GM12873 (cell line): ENCODE measurements at regions not wholly inside any gene's neighbourhood (a gene's known extent, or its start where the extent isn't known, plus 50 kb on each side); places are given as distances from the start of the nearest gene placed in this dataset.

ENCODE experiments used
- TF ChIP-seq, protein P1 (sequence below): IDR thresholded peaks from 2 replicates; pipeline ENCODE4 v1.5.1; 2012; ENCODE audit warnings: low read depth, mild to moderate bottlenecking, moderate library complexity, low read length, control low read depth; ENCODE audit not compliant: insufficient read depth; ENCODE audit errors: missing control alignments

DNA sequence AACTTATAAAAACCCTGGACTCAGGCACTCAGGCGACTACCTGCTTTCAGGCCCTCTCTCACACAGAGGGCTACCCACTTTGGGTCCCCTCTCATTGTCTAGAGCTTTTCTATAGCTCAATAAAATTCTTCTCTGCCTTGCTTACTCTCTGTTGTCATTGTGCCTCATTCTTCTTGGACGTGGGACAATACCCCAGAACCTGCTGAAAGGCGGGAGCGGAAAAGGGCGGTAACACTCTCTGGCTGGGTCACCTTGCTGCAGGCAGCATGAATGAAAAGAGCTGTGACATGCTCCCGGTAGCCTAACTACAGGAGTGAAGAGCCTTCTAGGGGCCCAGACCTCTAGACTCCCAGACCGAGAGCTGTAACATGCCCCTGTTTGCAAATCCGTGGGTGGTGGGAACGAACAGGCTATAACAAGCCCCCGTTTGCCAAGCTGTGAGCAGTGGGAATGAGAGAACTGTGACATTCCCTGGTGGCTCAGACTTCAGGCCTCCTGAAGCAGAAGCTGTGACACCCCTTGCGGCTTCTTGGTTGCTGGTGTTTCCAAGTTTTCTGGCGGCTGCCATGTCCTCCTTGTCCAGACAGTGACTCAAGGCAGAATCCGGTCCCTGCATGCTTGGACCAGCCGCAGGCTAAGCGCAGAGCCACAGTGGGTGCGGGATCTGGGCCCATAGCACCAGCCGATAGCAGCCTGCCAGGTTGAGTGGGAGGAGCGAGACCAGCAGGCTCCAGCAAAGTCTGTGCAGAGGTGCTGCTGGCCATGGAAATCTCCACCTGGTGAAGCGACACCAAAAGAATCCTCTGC is 684.6 kb downstream of the ARAP2 start:
- TF ChIP-seq, protein P1, sequence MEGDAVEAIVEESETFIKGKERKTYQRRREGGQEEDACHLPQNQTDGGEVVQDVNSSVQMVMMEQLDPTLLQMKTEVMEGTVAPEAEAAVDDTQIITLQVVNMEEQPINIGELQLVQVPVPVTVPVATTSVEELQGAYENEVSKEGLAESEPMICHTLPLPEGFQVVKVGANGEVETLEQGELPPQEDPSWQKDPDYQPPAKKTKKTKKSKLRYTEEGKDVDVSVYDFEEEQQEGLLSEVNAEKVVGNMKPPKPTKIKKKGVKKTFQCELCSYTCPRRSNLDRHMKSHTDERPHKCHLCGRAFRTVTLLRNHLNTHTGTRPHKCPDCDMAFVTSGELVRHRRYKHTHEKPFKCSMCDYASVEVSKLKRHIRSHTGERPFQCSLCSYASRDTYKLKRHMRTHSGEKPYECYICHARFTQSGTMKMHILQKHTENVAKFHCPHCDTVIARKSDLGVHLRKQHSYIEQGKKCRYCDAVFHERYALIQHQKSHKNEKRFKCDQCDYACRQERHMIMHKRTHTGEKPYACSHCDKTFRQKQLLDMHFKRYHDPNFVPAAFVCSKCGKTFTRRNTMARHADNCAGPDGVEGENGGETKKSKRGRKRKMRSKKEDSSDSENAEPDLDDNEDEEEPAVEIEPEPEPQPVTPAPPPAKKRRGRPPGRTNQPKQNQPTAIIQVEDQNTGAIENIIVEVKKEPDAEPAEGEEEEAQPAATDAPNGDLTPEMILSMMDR: no peak

DNA sequence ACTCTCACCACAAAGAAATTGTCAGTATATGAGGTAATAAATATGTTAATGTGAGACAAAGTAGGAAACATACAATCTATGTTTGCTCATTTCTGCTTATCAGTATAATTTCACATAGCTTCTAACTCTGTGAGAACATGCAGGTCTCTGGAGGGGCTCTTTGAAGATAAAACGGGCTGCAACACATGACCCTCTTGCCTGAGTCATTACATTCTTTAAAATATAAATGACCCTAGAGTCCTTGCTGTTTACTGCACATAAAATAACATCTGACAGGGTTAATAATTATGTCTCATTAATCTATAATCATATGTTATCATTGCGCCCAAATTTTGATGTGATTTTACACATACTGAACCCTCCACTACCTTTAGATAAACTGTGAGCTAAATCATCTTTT is 681.5 kb downstream of the ARAP2 start:
- TF ChIP-seq, protein P1: no peak

DNA sequence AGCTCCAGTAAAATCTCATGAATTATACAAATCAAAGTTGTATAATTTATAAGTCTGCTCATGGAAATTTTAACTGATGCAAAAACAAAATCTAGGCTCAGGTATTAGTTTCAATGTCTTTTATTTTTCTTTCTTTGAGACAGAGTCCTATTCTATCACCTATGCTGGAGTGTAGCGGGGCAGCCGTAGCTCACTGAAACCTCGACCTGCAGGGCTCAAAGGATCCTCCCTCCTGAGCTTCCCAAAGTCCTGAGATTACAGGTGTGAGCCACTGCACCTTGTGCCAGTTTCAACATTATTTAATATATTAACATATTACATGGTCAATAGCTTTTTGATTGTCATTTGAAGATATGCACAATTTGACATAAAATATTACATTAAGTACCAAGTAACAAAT is 678.7 kb downstream of the ARAP2 start:
- TF ChIP-seq, protein P1: no peak

DNA sequence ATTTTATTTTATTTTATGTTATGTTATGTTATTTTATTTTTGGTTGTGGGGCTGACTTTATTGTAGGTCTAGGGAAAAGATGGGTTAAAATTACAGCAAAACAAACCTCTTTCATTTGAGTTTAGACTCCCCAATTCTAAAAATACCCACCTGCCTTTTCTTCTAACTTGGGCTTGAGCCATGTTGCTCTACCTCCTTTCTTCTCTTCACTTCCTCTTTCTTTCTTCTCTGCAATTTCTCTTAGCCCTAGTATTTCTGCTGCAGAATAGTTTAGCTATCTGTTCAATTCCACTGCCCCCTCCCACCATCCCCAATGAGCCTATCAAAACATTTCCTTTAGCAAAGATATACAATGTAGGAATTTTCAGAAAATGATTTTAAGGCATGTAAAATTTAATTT is 653.3 kb downstream of the ARAP2 start:
- TF ChIP-seq, protein P1: no peak

DNA sequence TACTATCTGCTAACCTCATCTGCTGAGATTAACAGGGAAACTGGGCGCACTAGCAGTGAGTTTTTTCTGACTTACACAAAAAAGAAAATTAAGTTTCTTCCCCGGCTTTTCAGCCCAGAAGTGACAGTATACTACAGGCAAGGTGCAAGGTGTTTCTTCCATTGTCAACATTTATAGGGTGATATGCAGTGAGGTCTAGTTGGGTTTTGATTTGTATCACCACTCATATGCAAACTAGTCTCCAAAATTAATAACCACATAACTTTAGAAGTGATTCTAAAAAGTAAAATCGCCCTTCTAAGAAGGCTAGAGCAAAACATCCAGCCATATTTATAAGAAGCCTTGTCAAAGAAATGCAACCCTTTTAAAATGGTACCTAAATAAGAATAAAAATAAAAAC is 640.1 kb downstream of the ARAP2 start:
- TF ChIP-seq, protein P1: no peak

DNA sequence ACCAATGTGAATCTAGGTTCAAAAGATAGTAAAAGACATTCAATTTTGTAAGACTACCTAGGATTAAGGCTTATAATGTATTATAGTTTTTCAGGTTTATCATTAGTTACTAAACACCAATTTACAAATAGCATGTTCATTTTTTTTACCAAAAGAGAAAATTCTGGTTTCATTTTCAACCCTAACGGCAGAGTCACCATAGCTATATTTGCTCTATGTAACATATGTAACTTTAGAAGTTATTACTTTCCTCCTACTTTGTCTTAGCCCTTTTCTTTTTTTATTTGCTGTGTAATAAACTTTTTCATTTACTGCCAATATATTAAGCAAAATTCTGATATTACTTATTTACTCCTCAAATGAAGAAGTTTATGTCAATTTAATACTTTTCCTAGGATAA is 639.6 kb downstream of the ARAP2 start:
- TF ChIP-seq, protein P1: no peak

DNA sequence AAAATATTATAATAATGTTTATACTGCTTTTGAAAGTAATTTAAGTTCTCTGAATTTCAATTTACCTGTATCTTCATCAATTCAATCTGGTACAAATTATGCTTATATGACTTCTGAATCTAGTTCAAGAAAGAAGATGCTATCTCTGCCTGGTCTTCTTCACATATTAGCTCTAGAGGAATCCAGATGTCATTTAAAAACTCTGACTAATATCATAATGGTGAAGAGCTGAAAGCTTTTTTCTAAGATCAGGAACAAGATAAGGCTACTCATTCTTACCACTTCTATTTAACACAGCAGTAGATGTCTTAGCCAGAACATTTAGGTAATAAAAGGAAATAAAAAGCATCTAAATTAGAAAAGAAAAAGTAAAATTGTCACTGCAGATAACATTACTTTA is 636.1 kb downstream of the ARAP2 start:
- TF ChIP-seq, protein P1: no peak
